ENCODE measurements at regions not wholly inside any gene's neighbourhood (a gene's known extent, or its start where the extent isn't known, plus 50 kb on each side); places are given as distances from the start of the nearest gene placed in this dataset.
"Not testable (repeated sequence)": the region's sequence is repeated elsewhere in the genome, so short reads cannot be mapped to it uniquely, and the experiment has no call there.

DNA sequence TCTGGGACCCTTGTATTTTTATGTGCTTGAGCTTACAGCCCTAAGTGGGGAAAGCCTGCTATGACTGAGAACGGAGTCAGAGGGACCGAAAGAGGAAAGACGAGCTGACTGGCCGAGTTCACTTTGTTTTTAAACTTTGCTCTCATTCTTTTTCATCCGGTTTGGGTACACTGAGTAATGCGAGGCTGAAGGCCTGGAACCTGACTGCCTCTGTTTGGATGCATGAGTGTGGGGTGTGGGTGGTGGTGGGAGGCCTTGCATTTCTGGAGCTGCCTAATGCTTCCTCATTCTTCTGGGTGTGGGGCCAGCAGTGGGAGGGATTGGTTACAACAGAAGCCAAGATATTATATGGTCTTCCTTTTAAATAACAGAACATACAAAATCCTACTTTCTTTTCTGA is 155.5 kb downstream of the BUB3 start:
- no peak for DNase-seq (ENCODE audit: low read depth, low spot score)

DNA sequence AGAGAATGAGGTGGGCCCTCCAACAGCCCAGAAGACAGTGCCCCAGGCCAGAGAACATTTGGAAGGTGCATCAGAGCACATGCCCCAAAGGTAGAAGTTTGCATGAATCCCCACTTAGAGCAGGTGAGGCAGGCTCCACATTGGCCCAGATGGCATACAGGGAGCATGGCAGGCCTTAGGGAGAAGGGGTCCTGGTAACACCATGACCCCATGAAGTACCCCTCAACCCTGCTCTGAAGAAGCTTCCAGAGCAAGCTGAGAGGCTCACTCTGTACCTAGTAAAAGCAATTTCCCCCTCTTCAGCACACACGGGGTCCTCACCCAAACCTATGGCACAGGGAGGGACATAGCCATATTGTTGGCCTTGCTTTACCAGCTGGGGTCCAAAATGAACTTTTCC is 162.6 kb downstream of the BUB3 start:
- DNase-seq (ENCODE audit: low read depth, low spot score), result no peak

DNA sequence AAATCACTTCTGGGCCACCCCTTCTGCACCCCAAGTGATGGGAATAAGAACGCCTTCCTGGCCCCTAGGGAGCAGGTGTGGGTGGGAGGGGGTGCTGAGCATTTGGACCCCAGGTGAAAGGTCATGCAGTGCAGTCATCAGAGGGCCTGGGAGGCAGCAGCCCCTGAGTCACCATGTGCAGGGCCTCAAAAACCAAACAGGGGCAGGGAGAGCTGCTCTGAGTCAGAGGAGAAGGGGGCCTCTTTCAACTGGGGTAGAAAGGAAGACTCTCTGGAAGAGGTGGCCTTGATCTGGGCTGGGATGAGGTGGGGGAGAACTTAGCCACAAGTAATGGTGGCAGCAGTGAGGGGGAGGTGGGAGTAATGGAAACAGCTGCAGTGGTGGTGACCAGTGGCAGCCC is 164.3 kb downstream of the BUB3 start:
- DNase-seq (ENCODE audit: low read depth, low spot score), result no peak

DNA sequence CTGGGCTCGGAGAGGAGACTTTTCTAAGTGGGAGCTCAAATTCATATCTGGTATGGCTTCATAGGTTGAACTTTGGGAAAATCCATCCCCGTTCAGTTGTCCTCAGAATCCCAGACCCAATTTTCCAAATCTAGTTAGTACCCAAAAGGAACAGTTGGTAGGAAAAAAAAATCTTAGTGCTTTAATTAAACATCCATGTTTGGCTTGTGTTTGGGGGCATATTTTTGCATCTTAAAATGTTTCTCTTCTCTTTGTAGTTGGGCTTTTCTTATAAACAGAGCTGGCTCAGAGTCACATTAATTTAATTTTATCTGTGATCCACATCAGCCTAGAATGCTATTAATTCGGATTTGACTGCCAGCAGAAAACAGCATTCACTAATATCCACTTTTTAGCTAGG is 165.9 kb downstream of the BUB3 start:
- DNase-seq (ENCODE audit: low read depth, low spot score), result no peak

DNA sequence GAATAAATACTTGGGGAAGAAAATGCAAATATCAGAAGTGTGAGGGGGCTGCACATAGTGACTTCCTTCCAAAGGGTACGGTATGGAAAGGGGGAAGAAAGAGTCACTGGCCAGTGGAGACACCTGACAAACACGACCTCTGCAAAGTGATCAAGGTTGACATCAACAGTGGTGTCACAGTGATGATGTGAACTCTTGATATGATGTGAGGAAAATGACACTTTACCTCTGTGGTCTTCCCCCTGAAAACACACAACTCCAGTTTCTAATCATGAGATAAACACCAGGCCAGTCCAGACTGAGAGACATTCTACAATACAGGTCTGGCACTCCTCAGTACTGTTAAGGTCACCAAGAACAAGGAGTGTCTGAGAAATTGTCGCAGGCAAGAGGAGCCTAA is 169.7 kb downstream of the BUB3 start:
- no peak for DNase-seq (ENCODE audit: low read depth, low spot score)

DNA sequence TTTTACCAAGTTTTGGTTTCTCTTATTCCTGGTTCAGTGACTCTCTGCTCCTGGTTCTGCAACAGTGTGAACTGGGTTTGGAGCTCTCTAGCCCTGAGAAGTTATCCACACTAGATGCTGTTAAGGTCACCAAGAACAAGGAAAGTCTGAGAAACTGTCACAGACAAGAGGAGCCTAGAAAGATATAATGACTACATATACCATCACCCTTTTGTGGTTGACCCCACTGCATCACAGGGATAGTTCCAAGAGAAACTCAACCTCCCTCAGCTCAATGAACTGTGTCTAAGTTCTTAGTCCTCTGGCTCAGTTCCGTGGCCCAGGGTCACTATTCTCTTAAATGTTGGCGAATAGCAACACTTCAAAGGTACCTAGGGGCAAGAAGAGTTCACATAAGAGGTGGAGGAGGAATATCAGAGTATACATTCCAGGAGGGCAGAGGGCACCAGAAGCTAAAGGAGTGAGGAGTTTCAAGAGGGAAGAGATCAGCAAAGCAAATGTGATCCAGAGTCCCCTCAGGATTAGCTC is 171.5 kb downstream of the BUB3 start:
- DNase-seq (ENCODE audit: low read depth, low spot score), result no peak

DNA sequence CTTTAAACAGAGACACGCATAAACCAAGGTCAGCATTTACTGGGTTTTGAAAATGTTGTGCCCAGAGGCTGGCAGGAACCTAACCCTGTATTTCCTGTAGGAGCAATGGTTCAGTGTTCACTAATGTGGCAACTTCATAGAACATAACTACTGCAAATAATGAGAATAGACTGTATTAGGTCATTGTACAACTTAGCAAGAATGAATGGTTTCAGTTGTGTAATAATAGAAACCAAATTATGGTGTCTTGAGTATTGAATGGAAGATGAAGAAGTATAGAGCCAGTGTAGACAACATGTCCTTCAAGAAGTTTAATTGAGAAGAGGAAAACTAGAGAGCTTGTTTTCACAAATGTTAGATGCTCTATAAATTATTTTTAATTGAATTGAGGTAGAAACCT is 172.5 kb downstream of the BUB3 start:
- no peak for DNase-seq (ENCODE audit: low read depth, low spot score)

DNA sequence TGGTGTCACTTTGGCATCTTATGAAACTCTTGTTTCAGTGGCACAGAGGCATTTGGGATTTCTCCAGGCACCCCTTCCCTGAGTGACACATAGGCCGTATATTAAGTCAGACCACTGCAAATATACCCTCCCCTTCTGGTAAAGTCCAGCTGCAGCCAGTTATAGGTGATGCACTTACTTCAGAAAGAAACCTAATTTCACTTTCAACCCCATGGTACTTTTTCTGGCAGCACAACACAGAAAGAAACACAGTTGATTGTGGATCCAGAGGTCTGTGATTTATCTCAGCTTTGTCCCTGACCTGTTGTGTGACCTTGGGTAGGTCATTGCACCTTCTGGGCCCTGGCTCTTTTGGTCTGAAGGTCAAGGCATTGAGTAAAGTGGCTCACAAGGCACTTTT is 173.2 kb downstream of the BUB3 start:
- DNase-seq (ENCODE audit: low read depth, low spot score), result no peak

DNA sequence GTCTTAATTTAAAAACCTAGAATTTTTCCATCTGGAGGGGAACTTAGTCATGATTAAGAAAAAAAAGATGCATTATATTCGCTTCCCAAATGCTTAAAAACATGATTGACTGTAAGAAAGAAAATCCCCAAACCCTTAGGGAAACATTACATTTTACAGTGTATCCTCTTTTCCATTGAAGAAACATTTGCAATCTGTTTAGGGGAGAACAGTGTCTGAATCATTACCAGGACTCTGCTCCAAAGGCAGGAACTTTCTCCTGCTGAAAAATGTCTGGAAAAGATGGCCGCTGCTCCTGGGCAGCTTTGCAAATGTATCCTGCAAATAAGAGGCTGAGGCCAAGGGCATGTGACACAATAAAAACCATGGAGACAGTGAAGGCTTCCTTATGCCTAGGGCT is 173.7 kb downstream of the BUB3 start:
- no peak for DNase-seq (ENCODE audit: low read depth, low spot score)

DNA sequence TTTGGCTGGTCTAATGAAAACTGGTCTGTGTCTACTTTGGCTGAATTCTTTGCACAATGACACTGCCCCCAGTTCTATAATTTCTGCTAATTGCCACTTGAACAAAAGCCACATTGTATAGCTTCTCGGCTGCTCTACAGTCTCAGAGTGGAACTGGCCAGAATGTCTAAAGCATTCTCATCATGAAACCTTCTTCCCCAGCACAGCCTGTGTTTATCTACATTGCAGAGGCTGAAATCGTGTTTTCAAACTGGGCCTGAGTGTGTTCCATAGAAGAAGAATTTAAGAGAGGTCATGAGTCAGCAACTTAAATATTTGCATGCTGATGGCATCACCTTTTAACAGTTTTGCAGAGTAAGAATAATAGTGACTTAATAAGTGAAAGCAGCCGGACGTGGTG is 177.2 kb downstream of the BUB3 start:
- no peak for DNase-seq (ENCODE audit: low read depth, low spot score)

DNA sequence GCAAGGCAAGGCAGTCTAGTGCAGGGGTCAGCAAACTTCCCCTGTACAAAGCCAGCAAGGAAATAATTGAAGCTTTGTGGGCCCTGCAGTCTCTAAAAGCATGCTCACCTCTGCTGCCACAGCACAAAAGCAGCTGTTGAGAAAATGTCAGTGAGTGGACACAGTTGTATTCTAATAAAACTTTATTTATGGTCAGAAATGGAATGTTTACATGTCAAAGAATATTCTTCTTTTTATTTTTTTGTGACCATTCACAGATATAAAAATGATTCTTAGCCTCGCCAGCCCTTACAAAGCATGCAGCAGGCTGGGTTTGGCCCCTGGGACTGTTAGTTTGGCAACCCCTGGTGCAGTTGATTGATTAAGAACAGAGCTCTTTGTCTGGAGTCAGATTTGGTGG is 192.4 kb downstream of the BUB3 start:
- no peak for DNase-seq (ENCODE audit: low read depth, low spot score)

DNA sequence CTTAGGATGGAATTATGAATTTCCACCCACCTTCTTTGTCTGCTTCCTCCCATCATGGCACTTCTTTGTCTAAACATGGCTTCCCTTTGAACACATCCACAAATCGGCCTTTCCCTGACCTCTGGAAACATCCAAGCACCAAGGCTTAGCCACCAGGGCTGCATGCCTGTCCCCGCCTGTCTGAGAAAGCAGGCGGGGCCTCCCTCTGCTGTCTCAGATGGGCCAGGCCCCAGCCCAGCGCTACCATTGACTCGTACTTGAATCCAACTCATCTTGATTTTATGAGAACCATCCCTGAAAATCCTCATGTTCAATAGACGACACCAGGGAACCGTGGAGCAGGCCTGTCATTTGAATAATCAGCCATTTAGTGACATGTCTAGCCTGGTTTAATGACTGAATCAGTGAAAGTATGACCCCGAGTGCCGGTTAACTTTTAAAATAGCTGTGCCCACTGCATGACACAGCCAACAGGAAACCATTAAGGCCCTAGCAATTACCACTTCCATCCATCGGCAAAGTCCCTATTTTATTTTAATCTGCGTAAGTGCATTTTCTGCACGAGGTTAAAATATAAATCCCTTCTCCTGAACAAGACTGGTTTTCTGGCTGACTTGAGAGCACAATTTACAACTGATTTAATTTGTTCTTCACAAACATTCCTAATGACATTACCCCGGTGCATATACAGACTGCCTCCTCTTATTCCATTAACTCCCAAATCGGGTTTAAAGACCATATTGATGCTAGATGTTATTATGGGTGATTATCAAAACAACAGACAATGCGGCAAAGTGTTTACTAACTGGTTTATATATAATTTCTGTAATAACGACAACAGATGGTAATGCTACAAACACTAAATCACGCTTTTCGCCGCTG is 194.7 kb downstream of the BUB3 start:
- no peak for DNase-seq (ENCODE audit: low read depth, low spot score)

DNA sequence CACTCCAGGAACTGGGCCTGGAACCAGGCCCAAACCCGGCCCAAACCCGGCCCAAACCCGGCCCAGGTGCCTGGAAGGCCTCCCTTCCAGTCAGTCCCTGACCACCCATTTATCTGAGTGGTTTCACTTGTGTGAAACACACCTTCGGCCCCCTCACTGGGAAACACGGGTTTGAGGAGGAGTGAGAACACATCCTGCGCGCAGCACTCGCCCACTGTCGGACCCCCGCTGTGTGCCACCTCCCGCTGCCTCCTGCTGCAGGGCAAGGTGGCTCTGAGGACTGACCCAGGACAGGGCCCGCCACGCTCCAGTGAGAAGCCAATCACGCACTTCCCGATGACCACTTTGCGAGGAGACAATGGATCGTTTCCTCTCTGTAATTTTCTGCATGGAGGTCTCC is 197.5 kb downstream of the BUB3 start:
- no peak for DNase-seq (ENCODE audit: low read depth, low spot score)

DNA sequence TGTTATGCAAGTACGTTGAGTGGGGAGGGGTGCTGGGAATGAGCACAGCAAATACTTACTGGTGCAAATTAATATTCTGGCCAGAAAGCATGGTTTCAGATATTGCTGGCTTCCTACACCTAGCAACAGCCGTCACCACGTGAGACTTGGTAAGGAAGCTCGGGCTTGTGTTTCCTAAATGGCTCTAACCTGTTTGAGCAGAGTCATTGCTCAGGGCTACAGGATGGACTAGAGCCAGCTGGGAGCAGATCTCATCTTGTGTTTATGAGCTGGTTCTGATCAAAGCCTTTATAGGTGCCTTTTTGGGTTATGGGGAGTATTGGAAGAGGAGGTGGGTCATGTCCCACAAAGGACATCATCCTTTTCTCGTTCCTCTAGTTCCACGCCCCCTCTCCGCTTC is 200.3 kb downstream of the BUB3 start:
- DNase-seq (ENCODE audit: low read depth, low spot score), result no peak

DNA sequence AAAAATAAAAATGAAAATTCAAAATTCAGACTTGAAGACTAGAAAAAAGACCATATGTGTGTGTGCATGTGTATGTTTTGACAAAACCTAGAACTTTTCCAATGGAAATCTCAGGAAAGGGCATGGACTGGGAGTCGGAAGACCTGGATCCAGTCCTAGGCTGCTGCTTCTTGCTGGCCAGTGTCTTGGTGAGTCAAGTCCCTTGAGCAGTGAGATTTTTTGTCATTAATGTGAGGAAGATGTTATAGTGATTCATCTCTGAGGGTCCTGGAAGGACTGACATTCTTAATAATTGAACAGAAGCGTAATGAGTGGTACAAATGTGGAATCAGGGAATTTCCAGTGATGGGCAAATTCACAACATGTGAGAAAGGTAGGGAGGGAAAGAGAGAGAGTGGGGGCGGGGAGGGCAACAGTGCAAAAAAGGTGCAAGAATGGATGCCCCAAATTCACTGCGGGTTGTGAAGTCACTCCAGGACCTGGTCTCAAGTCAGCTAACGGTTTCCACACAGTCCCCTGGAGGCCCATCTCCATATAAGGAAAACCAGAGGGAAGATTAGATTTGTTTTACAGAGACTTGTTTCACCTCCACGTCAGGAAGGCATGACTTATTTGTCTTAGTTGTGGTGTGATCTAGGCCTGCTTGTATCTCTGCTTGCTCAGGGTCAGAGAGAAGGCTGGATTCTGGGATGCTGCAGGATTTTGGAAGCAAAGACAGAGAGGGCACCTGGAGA is 201.7 kb downstream of the BUB3 start:
- no peak for DNase-seq (ENCODE audit: low read depth, low spot score)

DNA sequence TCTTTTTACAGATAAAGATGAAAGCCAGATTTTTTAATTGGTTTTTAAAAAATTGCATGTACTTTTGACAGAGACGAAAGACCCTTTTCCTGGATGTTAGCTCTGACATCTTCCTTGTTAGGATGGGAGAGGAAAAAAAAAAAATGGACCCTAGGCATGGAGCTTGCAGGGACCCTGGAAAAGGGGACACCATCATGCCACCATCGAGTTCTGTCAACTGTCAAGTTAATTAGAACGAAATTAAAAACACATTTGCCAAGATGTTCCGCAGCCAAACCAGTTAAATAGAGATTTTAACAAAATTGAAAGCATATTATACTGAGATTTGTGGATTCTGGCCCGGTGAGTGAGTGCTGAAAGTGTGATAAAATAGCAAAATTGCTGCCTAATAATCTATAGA is 202.6 kb downstream of the BUB3 start:
- DNase-seq (ENCODE audit: low read depth, low spot score), result no peak

DNA sequence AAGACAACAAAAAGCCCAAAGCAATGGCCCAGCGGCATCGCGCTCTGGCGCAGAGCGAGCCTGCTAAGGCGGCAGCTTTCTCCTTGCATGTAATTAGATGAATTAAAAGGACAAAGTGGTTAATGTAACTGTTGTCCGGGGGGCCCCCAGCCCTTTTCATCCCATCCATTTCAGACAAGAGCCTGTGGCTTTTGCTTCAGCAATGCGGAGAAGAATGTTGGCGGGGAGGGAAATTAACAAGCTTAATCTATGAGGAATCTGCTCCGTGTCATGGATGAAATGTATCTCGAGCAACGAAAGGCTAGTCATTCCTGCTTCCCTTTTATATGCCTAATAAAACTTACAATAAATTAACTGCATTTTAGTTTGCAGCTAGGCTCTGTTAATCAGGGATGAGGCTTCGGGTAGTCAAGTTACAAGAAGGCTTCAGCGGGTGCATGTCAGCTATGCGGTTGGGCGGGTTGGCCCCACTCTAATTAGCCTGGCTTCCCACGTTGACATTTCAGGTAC is 203.3 kb downstream of the BUB3 start:
- no peak for DNase-seq (ENCODE audit: low read depth, low spot score)

DNA sequence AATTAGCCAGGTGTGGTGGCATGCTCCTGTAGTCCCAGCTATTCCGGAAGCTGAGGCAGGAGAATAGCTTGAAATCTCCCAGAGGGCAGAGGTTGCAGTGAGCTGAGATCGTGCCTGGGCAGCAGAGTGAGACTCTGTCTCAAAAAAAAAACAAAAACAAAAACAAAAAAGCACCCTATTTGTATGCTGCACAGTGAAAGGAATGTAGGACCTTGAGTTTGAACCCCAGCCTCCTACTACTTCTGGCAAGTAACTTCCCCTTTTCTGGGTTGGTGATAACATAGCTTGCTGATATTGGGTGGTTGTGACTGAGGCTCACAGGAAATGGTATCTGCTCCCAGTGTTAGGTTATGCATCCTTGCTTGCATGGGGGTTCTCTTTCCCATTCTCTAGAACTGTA is 205.3 kb downstream of the BUB3 start:
- no peak for DNase-seq (ENCODE audit: low read depth, low spot score)

DNA sequence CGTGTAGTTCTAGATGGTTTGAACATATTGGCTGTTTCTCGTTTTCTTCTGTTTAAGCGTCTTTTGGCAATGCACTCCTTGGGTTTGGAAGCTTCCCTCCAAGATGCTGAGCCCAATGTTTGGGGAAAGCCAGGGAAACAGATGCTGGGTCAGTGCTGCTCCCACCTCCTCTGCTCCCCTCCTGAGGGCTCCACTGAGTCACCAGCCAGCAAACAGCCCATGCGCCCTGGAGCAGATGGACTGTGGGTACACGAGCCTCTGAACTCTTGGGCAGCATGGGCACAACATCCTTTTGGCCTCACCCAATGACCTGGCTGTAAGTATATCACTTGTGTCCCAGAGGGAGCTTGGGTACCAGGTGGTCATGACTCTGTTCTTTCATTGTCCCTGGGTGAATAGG is 207.6 kb downstream of the BUB3 start:
- DNase-seq (ENCODE audit: low read depth, low spot score), result no peak

DNA sequence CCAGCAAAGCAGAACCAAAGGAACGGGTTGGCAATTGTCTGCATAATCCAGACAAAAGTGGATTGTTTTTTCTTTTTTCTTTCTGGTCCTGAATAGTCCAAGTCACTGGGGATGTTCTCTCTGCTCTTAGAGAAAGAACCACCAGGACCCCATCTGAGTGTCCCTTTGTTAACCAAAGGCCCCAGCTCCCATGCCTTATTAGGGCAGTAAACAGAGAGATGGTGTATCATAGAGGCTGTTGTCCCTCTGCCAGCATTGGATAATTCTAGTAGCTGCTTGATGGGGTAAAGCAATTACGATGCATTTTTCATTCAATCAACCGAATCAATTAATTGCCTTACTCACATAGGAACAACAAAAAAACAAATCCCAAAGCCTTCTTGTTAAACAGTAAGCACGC is 213.0 kb downstream of the BUB3 start:
- no peak for DNase-seq (ENCODE audit: low read depth, low spot score)

DNA sequence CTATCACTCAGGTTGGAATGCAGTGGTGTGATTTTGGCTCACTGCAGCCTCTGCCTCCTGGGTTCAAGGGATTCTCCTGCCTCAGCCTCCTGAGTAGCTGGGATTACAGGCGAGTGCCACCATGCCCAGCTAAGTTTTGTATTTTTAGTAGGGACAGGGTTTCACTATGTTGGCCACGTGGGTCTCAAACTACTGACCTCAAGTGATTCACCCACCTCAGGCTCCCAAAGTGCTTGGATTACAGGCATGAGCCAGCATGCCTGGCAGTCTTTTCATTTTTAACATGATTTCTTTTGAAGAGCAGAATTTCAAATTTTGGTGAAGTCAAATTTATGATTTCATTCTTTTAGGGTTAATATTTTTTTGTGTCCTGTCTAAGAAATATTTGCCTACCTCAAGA is 217.4 kb downstream of the BUB3 start:
- DNase-seq (ENCODE audit: low read depth, low spot score), result not testable (repeated sequence)

DNA sequence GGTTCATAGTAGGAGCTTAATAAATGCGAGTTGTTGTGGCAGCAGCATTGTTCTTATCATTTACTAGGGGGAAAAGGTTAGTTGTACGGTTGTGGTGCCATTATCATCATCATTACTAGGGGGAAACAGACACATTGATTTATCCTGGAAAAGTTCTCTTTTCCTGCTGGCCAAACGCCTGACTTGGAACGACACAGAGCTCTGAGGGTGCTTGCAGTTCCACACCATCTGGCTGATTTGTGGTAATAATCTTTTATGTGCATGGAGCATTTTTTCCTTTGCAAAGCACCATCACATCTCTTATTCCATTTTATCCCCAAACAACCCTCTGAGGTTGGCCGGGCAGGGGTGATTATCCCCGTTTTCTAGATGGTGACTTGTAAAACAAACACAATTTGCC is 219.4 kb downstream of the BUB3 start:
- DNase-seq (ENCODE audit: low read depth, low spot score), result no peak

DNA sequence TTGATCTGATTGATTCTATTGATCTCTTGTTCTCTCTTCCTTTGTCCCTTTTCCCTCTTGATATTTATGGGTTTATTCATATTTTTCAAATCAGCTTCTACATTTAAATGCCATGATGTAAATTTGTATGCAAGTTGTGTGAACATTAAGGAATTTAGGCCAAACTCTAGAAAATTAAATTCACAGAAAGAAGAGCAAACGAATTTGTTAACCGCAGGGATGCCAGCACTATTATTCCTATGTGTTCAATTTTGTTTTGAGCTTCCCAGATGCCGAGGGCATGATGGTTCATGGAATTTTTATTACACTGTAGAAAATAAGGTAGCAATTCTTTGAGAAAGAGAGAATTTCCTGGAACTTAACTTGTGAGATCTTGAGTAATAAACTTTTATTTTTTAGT is 220.9 kb downstream of the BUB3 start:
- DNase-seq (ENCODE audit: low read depth, low spot score), result no peak

Measured in pulmonary artery endothelial cell (primary cell).